K562 (cell line): ENCODE measurements at regions not wholly inside any gene's neighbourhood (a gene's known extent, or its start where the extent isn't known, plus 50 kb on each side); places are given as distances from the start of the nearest gene placed in this dataset.

Source experiments
- BCLAF1 ChIP-seq, 2 experiments: fragments of 450-650 bp in 1 of 2; IDR thresholded peaks; 2 replicates each; pipeline ENCODE4 v1.6.1; 2011 to 2017; ENCODE audit warnings: low read depth in 2 of 2, antibody characterized with exemption in 1 of 2, borderline replicate concordance in 1 of 2, low read length in 1 of 2, mild to moderate bottlenecking in 1 of 2, mixed read lengths in 1 of 2; ENCODE audit not compliant: control insufficient read depth in 1 of 2
- FOXO4 ChIP-seq: fragments of 450-650 bp; formaldehyde crosslinking; IDR thresholded peaks from 2 replicates; pipeline ENCODE4 v1.4.0; 2020; ENCODE audit warnings: mild to moderate bottlenecking, moderate library complexity
- GTF3C2 ChIP-seq: IDR thresholded peaks from 3 replicates; pipeline ENCODE4 v1.6.1; 2011; ENCODE audit warnings: borderline replicate concordance, mild to moderate bottlenecking, moderate library complexity; ENCODE audit not compliant: insufficient read length; ENCODE audit errors: extremely low read depth
- KLF6 ChIP-seq: fragments of 250-450 bp; sonication (Bioruptor Pico); IDR thresholded peaks from 2 replicates; pipeline ENCODE4 v1.4.0; 2020; ENCODE audit warnings: mild to moderate bottlenecking, moderate library complexity, borderline replicate concordance
- RBM34 ChIP-seq: fragments of 200-400 bp; formaldehyde crosslinking; IDR thresholded peaks from 2 replicates; pipeline ENCODE4 v1.6.1; 2018; ENCODE audit warnings: low read length, borderline replicate concordance; ENCODE audit not compliant: insufficient read depth
- SMAD3 ChIP-seq: fragments of 450-650 bp; formaldehyde crosslinking; conservative IDR thresholded peaks from 2 replicates; pipeline ENCODE4 v1.4.0; 2020; ENCODE audit warnings: mild to moderate bottlenecking
- SRF ChIP-seq, 2 experiments: fragments of 250-450, 450-650 bp in 1 of 2; sonication (Bioruptor Pico) in 1 of 2; sonication (generic) in 1 of 2; formaldehyde crosslinking; IDR thresholded peaks; 2 replicates each; pipeline versions ENCODE4 v1.5.0 to v1.5.1; 2020 to 2022; ENCODE audit warnings: mild to moderate bottlenecking in 1 of 2, missing genetic modification reagents in 1 of 2
- THAP7 ChIP-seq: fragments of 250-450 bp; sonication (Bioruptor Pico); IDR thresholded peaks from 2 replicates; pipeline ENCODE4 v1.5.0; 2021
- ZNF143 ChIP-seq: sonication (generic); formaldehyde crosslinking; IDR thresholded peaks from 2 replicates; pipeline ENCODE4 v1.9.0; 2022; ENCODE audit warnings: mild to moderate bottlenecking, missing genetic modification reagents
- ZNF197 ChIP-seq: fragments of 200-800 bp; sonication (Bioruptor generic); IDR thresholded peaks from 2 replicates; pipeline ENCODE4 v1.6.1; 2016; ENCODE audit warnings: low read depth, missing genetic modification characterization, missing compliant biosample characterization
- TF ChIP-seq, protein P1 (sequence below): fragments of 250-450 bp; sonication (Bioruptor Pico); IDR thresholded peaks from 2 replicates; pipeline ENCODE4 v1.5.1; 2021; ENCODE audit warnings: mild to moderate bottlenecking
- TF ChIP-seq, protein P2 (sequence below): fragments of 250-450 bp; sonication (Bioruptor Pico); IDR thresholded peaks from 2 replicates; pipeline ENCODE4 v1.5.0; 2022; ENCODE audit warnings: mild to moderate bottlenecking

- TF ChIP-seq THAP7 (CRISPR knock-in tag) = no peak
- TF ChIP-seq ZNF143 (CRISPR knock-in tag) = no peak
- TF ChIP-seq KLF6 (CRISPR knock-in tag) = no peak
- no peak for TF ChIP-seq FOXO4 (CRISPR knock-in tag)
- TF ChIP-seq, protein P1, sequence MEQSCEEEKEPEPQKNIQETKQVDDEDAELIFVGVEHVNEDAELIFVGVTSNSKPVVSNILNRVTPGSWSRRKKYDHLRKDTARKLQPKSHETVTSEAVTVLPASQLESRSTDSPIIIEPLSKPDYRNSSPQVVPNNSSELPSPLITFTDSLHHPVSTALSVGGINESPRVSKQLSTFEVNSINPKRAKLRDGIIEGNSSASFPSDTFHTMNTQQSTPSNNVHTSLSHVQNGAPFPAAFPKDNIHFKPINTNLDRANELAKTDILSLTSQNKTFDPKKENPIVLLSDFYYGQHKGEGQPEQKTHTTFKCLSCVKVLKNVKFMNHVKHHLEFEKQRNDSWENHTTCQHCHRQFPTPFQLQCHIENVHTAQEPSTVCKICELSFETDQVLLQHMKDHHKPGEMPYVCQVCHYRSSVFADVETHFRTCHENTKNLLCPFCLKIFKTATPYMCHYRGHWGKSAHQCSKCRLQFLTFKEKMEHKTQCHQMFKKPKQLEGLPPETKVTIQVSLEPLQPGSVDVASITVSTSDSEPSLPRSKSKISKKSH (CRISPR knock-in tag) = no peak
- TF ChIP-seq RBM34 = no peak
- no peak for TF ChIP-seq BCLAF1 (IDR thresholded peaks at IDR 0.05; ENCODE audit: borderline replicate concordance in 1 of 2, control insufficient read depth in 1 of 2, low read depth in 2 of 2, low read length in 1 of 2)
- no peak for TF ChIP-seq SRF (CRISPR knock-in tag; IDR thresholded peaks at IDR 0.05)
- TF ChIP-seq SMAD3 (CRISPR knock-in tag) = no peak
- no peak for TF ChIP-seq GTF3C2
- TF ChIP-seq, protein P2, sequence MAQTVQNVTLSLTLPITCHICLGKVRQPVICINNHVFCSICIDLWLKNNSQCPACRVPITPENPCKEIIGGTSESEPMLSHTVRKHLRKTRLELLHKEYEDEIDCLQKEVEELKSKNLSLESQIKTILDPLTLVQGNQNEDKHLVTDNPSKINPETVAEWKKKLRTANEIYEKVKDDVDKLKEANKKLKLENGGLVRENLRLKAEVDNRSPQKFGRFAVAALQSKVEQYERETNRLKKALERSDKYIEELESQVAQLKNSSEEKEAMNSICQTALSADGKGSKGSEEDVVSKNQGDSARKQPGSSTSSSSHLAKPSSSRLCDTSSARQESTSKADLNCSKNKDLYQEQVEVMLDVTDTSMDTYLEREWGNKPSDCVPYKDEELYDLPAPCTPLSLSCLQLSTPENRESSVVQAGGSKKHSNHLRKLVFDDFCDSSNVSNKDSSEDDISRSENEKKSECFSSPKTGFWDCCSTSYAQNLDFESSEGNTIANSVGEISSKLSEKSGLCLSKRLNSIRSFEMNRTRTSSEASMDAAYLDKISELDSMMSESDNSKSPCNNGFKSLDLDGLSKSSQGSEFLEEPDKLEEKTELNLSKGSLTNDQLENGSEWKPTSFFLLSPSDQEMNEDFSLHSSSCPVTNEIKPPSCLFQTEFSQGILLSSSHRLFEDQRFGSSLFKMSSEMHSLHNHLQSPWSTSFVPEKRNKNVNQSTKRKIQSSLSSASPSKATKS (CRISPR knock-in tag) = no peak
- no peak for TF ChIP-seq ZNF197
Measured at GRCh38 chr3:31179768-31180167, 285.3 kb upstream of the GADL1 start (continued).
